GM23338 (cell line): ENCODE measurements at regions not wholly inside any gene's neighbourhood (a gene's known extent, or its start where the extent isn't known, plus 50 kb on each side); places are given as distances from the start of the nearest gene placed in this dataset.

Source experiments
- ATAC-seq: fragments of 200-7000 bp; cut with Tn5 transposase; 3 replicates; pipeline ENCODE4 v1.9.1; 2020
- DNase-seq: peaks from one replicate; pipeline ENCODE4 v3.0.0-alpha.2; 2015; ENCODE audit warnings: low spot score
- H2AFZ ChIP-seq: fragments of 200-600 bp; sonication (generic); 2 replicates; pipeline ENCODE4 v1.8.0; 2016; ENCODE audit warnings: antibody characterized with exemption, mild to moderate bottlenecking, moderate library complexity
- H3F3A ChIP-seq: fragments of 200-600 bp; sonication (generic); replicated peaks from 2 replicates; pipeline ENCODE4 v1.8.0; 2017; ENCODE audit warnings: antibody characterized with exemption, mixed run types, low read depth
- H3K27ac ChIP-seq: fragments of 200-600 bp; sonication (generic); 2 replicates; pipeline ENCODE4 v1.6.1; 2016; ENCODE audit warnings: low read depth
- H3K27me3 ChIP-seq: fragments of 200-600 bp; sonication (generic); 2 replicates; pipeline ENCODE4 v1.8.0; 2016; ENCODE audit warnings: mild to moderate bottlenecking, mixed run types, moderate library complexity; ENCODE audit not compliant: insufficient read depth
- H3K36me3 ChIP-seq: fragments of 200-600 bp; sonication (generic); 2 replicates; pipeline ENCODE4 v1.8.0; 2016; ENCODE audit warnings: mild to moderate bottlenecking; ENCODE audit not compliant: insufficient read depth
- H3K4me1 ChIP-seq: fragments of 200-600 bp; sonication (generic); 2 replicates; pipeline ENCODE4 v1.8.0; 2016; ENCODE audit warnings: mild to moderate bottlenecking, moderate library complexity; ENCODE audit not compliant: insufficient read depth
- H3K4me2 ChIP-seq: fragments of 200-600 bp; sonication (generic); 2 replicates; pipeline ENCODE4 v1.7.1; 2017; ENCODE audit warnings: mixed run types
- H3K4me3 ChIP-seq: fragments of 200-600 bp; sonication (generic); 2 replicates; pipeline ENCODE4 v1.6.1; 2016; ENCODE audit warnings: mixed run types
- H3K79me2 ChIP-seq: fragments of 200-600 bp; sonication (generic); replicated peaks from 2 replicates; pipeline ENCODE4 v1.8.0; 2017; ENCODE audit warnings: mild to moderate bottlenecking; ENCODE audit not compliant: insufficient read depth
- H3K9me2 ChIP-seq: fragments of 200-600 bp; sonication (generic); 2 replicates; pipeline ENCODE4 v1.8.0; 2017; ENCODE audit not compliant: insufficient read depth
- H4K20me1 ChIP-seq: fragments of 200-600 bp; sonication (generic); replicated peaks from 2 replicates; pipeline ENCODE4 v1.8.0; 2017; ENCODE audit warnings: mild to moderate bottlenecking; ENCODE audit not compliant: insufficient read depth
- H3K27ac Mint-ChIP-seq: 2 replicates; pipeline ENCODE4 v1.8.0; 2020; ENCODE audit warnings: inconsistent platforms, mild to moderate bottlenecking, moderate library complexity, mixed read lengths
- H3K27me3 Mint-ChIP-seq: 3 replicates; pipeline ENCODE4 v1.8.0; 2022; ENCODE audit warnings: low read depth, mild to moderate bottlenecking, moderate library complexity, mixed read lengths, inconsistent platforms; ENCODE audit not compliant: insufficient read depth, poor library complexity
- H3K36me3 Mint-ChIP-seq: 3 replicates; pipeline ENCODE4 v1.8.0; 2021; ENCODE audit warnings: low read depth, mild to moderate bottlenecking, inconsistent platforms, moderate library complexity, mixed read lengths
- H3K4me1 Mint-ChIP-seq: 3 replicates; pipeline ENCODE4 v1.8.0; 2020; ENCODE audit warnings: mild to moderate bottlenecking, inconsistent platforms, mixed read lengths
- H3K4me3 Mint-ChIP-seq: 3 replicates; pipeline ENCODE4 v1.8.0; 2021; ENCODE audit warnings: moderate library complexity, mild to moderate bottlenecking, inconsistent platforms, mixed read lengths
- H3K9me3 Mint-ChIP-seq: 3 replicates; pipeline ENCODE4 v1.8.0; 2020; ENCODE audit warnings: moderate library complexity, mild to moderate bottlenecking, inconsistent platforms, mixed read lengths
- CREB1 ChIP-seq: fragments of 250-450 bp; sonication (Bioruptor Pico); IDR thresholded peaks from 2 replicates; pipeline ENCODE4 v1.5.0; 2020; ENCODE audit warnings: low read depth, mild to moderate bottlenecking, moderate library complexity
- CTCF ChIP-seq, 2 experiments: fragments of 200-600 bp in 1 of 2; sonication (generic) in 1 of 2; conservative IDR thresholded peaks; 2 replicates each; pipeline versions ENCODE4 v1.5.1 to v1.6.1; 2016 to 2017; ENCODE audit warnings: antibody characterized with exemption in 2 of 2, low read depth in 2 of 2, mild to moderate bottlenecking in 2 of 2, moderate library complexity in 1 of 2
- ETS1 ChIP-seq: IDR thresholded peaks from 2 replicates; pipeline ENCODE4 v1.6.1; 2016; ENCODE audit warnings: antibody characterized with exemption
- EZH2 ChIP-seq: fragments of 200-600 bp; sonication (generic); IDR thresholded peaks from one replicate; pipeline ENCODE4 v1.8.0; 2017; ENCODE audit warnings: antibody characterized with exemption, mild to moderate bottlenecking, low read depth; ENCODE audit not compliant: unreplicated experiment
- EZH2phosphoT487 ChIP-seq: fragments of 200-600 bp; sonication (generic); IDR thresholded peaks from one replicate; pipeline ENCODE4 v1.8.1; 2018; ENCODE audit warnings: antibody characterized with exemption; ENCODE audit not compliant: unreplicated experiment
- JUNB ChIP-seq: IDR thresholded peaks from one replicate; pipeline ENCODE4 v1.6.1; 2016; ENCODE audit warnings: antibody characterized with exemption; ENCODE audit not compliant: unreplicated experiment
- NANOG ChIP-seq: IDR thresholded peaks from 2 replicates; pipeline ENCODE4 v1.6.1; 2016; ENCODE audit warnings: antibody characterized with exemption, borderline replicate concordance
- POLR2AphosphoS5 ChIP-seq: IDR thresholded peaks from 2 replicates; pipeline ENCODE4 v1.6.1; 2016; ENCODE audit warnings: antibody characterized with exemption, low read depth
- STAT1 ChIP-seq: IDR thresholded peaks from one replicate; pipeline ENCODE4 v1.6.1; 2016; ENCODE audit warnings: antibody characterized with exemption; ENCODE audit not compliant: unreplicated experiment
- ZNF114 ChIP-seq: fragments of 250-450 bp; sonication (Bioruptor Pico); IDR thresholded peaks from 2 replicates; pipeline ENCODE4 v1.5.0; 2020; ENCODE audit warnings: mild to moderate bottlenecking, moderate library complexity
- ZNF331 ChIP-seq: fragments of 250-450 bp; sonication (Bioruptor Pico); IDR thresholded peaks from 2 replicates; pipeline ENCODE4 v1.5.0; 2020; ENCODE audit warnings: low read depth, mild to moderate bottlenecking, moderate library complexity
- ZNF462 ChIP-seq: fragments of 250-450 bp; sonication (Bioruptor Pico); IDR thresholded peaks from 2 replicates; pipeline ENCODE4 v1.5.0; 2020; ENCODE audit warnings: mild to moderate bottlenecking, moderate library complexity

- H3K4me1 ChIP-seq = no peaks in the 10 kb centered on the region
- H3K9me3 Mint-ChIP-seq = no peaks in the 10 kb centered on the region
- H3K4me2 ChIP-seq = no peak overlapping the region
- no peaks in the 10 kb centered on the region for H3K27me3 ChIP-seq
- no peak overlapping the region for H3K27ac Mint-ChIP-seq
- H4K20me1 ChIP-seq = no peaks in the 10 kb centered on the region
- H3K4me3 Mint-ChIP-seq = no peak overlapping the region
- TF ChIP-seq CTCF (conservative IDR thresholded peaks at IDR 0.05; ENCODE audit: low read depth in 2 of 2) = no peak
- no peak for TF ChIP-seq CREB1 (CRISPR knock-in tag)
- TF ChIP-seq ZNF114 (CRISPR knock-in tag) = no peak
- no peak for TF ChIP-seq EZH2phosphoT487
- no peak for TF ChIP-seq NANOG
- no peak for TF ChIP-seq STAT1
- no peak for TF ChIP-seq EZH2
- no peak for TF ChIP-seq JUNB
- no peak for TF ChIP-seq ETS1
- TF ChIP-seq ZNF462 (CRISPR knock-in tag) = no peak
- no peak for TF ChIP-seq ZNF331 (CRISPR knock-in tag)
- no peak for TF ChIP-seq POLR2AphosphoS5
- ATAC-seq = no peak
- H3K36me3 Mint-ChIP-seq = no peaks in the 10 kb centered on the region
- no peaks in the 10 kb centered on the region for H3K27me3 Mint-ChIP-seq
- no peaks in the 10 kb centered on the region for H3K36me3 ChIP-seq
- no peak overlapping the region for H3K27ac ChIP-seq
- H3K4me3 ChIP-seq = no peak overlapping the region
- no peaks in the 10 kb centered on the region for H3K79me2 ChIP-seq
- peaks cover 3% of the 10 kb centered on the region; the same call in 1 of the 3 replicates for H3K4me1 Mint-ChIP-seq
- no peaks in the 10 kb centered on the region for H3F3A ChIP-seq
- no peaks in the 10 kb centered on the region for H3K9me2 ChIP-seq
- no peak for DNase-seq
- H2AFZ ChIP-seq = no peak overlapping the region
These were observed 125.4 kb downstream of the RNASET2 start for GRCh38 chr6:166830891-166831363.
